ENCODE measurements at regions not wholly inside any gene's neighbourhood (a gene's known extent, or its start where the extent isn't known, plus 50 kb on each side); places are given as distances from the start of the nearest gene placed in this dataset.

DNA sequence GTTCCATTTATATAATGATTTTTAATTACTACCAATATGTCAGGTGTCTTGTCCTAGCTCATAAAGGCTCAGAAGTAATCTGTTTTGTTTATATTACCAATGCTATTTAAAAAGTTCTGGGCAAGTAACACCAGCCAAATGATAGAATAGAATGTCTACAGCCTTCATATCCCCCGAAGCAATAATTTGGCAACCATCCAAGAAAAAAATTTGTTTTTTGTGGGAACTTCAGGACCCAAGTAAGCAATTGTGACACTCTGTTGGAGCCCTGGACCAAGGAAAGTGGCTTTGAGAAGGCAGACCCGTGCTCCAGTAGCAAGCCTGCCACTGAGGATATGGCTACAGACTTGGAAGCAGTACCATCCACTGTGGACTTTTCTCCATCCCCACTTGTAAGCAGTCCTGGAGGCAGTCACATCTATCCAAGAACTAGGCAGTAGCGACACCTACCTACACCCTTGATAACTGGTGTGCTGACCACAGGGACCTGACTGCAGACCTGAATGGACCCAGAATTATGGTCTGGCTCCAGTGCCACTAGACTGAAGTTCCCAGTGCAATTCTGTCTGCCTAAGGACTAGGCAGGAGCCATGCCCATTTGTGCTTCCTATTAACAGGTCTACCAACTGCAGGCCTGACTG is 870.7 kb upstream of the ADGRL2 start:
- no peak for DNase-seq

DNA sequence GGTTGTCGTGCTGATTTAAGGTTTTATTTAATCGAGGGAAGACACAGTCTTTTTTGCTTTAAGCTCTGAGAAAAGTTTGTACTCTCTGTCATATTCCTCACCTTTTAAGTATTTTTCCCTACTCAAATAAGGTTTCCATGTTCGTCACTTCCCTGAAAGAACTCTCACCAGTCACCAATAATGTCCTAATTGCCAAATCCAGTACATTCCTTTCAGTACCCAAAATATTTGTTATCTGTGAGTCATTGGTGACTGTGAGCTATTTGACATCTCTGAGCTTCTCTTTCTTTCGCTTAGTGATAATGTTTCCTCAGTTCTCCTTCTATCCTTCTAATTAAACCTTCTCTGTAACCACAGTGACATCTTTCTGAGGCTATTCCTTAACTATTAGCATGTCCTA is 874.2 kb upstream of the ADGRL2 start:
- no peak for DNase-seq

DNA sequence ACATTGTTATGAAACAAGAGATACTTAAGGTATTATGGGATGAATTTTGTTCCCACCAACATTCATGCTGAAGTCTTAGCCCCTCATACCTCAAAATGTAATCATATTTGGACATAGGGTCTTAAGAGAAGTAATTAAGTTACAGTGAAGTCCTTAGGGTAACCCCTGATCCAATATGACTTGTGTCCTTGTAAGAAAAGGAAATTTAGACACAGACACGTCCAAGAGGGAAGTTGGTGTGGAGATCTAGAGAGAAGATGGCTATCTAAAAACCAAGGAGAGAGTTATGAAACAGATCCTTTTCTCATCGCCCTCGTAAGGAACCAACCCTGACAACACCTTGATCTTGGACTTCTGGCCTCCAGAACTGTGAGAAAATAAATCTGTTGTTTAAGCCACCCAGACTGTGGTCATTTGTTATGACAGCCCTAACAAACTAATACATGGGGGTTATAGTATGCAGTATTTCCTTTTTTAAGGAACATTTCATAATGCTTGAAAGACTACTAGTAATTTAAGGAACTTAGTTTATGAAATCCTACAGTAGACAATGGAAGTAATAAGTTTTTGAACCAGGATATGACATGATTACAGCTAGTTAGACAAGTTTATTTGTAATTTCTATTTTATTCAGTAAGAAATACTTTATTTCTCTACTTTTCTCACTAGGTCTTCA is 875.5 kb upstream of the ADGRL2 start:
- DNase-seq = no peak

DNA sequence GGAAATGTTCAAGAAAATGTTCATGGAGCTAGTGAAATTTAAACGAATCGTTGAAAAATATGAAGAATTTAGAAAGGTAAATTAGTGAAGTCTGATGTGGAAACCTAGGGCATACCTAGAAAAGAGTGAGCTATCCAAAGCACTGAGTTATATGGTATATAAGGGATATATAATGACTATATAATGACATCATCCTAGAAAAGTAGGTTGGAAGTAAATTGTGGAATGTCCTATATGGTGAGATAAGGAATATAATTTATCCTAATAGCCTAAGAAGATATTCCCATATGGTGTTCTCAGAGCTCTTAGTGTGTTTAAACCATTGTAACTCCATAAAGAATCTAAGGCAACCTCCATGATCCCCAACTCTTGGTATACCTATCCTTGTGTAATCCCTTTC is 876.4 kb upstream of the ADGRL2 start:
- no peak for DNase-seq

DNA sequence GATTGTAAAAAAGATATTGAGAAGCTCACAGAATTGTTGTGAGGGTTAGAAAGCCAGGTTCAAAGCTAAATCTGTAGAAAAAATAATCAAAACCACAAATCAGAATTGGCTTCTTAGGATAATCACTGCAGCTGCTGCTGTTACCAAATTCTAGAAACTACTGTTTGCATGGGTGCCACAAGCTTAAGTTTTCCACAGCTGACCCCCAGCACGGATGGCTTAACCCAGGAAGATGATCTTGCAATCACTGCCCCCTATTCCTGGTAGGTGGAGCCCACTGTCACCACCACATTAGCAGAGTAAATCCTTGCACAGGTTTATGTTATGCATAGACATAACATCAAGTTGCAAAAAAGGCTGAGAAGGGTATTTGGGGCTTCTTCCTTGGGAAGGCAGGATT is 877.8 kb upstream of the ADGRL2 start:
- DNase-seq = no peak

DNA sequence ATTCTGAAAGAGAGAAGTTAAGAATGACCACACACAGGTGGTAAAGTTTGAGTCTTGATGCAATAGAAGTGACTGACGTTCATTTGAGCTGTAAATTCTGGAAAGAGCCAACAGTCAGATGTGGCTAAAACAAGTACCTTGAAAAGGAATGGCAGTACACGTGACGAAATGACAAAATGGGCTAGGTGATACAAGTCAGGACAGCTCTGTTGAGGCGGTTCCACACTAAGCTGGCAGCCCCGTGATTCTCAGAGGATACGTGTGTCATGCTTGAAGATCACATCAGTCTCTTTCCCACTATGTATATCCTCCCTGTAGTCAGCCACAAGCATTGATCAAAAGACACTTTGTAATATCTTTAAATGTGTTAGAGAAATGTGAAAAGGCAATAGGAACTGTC is 881.3 kb upstream of the ADGRL2 start:
- no peak for DNase-seq

DNA sequence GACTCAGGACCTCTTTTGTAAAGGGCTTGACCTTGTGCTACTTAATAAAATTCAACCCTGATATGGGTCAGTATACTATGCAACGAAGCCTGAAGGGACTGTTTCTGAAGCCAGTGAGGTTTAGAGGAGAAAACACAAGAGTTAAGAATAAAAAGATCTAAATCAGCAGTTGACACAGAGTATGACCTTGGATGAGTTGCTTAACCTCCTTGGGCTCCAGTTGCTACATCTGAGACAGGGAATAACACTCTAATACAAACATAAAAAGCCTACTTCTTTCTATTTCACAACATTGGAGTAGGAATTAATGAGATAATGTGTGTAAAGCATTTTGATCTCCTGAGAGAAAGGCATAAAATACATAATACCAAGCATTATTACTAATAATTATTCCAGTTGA is 882.4 kb upstream of the ADGRL2 start:
- DNase-seq = no peak

DNA sequence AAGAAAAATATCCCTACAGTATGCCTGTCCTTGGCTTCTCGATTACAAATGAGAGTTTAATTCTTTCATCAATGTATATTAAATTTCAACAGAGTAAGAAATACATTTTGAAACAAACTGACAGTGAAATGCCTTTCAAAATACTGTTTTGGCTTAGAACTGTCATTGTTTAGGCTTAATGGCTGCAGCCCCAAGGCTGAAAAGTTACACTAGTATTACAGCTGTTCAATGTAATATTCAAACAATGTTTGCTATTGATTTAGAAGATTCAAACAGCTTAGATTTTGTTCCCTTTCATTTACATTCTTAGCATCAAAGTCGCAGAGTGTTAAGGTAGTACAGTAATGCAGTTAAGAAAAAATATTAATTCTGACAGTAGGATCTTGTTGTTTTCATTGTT is 882.9 kb upstream of the ADGRL2 start:
- no peak for DNase-seq

DNA sequence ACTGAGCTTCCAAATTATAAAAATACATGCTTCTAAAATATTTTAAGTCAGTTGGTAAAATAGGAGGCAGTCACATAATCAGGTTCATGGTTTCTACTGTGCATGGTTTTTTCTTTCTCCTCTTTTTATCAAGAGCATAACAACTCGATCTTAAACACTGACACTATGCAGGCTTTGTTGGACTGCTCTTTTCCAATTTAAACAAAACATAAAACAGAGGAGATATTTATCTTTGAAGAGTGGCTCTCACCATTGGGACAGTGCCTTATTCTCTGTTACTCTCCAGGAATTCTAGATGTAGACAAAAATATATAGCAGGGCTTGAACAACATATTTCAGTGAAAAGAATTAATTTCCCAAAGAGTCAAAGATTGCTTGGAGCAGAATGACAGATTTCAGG is 883.5 kb upstream of the ADGRL2 start:
- no peak for DNase-seq

DNA sequence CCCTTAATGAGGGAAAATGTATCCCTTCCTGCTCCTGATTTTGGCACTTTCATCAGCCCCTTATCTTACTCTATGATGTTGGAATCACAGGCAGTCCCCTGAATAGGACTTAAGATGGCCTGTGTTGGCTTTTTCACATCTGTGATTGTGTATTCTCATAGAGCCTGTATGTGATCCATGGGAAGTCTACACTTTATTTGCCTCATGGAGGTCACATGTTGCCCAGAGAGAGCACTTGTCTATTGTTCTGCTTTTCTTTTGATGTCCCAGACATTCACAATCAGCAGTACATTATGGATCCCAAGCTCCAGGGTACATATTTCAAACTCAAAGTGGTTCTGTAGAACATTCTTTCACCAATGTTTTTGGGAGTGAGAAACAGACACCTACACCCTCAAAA is 885.2 kb upstream of the ADGRL2 start:
- DNase-seq = no peak

DNA sequence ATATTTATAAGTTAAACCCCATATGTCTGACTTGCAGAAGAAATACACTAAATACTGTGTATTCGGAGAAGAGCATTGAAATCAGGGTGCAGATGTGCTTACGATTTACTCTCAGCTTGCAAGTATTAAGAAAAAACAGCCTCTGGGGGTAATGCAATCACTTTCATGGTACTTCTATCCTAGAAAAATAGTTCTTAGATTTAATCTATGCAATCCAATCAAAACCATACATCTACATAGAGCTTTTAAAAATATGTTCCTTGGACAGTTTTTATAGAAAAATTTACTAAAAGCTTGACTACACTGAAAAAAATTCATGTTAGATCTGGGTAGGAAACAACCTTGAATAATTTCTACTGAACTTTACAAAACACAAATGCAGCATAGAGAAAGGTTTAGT is 890.3 kb upstream of the ADGRL2 start:
- no peak for DNase-seq

DNA sequence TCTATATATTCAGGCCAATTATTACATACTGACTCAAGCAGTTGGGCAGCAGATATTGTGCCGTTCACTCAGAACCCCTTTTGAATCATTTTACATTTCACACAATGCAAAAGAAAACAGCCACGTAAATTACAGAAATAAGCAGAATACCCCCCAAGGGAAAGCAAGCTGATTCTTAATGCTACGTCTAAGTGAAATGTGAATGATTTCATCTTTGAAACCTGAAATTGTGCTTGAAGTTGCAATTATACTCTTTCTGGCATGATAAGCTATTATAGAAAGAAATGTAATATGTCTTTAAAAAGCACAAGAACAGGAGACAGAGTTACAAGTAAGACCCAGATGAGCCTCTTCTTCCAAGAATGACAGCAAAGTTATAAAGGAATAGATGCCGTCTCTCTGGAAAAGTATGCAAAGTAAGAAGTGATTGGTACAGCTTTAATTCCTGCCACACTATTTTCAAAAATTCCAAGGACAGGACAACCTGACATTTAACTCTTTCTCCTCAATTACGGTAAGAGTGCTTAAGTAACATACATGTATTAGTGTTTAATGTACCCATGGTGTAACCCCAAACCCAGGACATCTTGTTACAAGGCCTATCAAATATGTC is 891.5 kb upstream of the ADGRL2 start:
- no peak for DNase-seq

DNA sequence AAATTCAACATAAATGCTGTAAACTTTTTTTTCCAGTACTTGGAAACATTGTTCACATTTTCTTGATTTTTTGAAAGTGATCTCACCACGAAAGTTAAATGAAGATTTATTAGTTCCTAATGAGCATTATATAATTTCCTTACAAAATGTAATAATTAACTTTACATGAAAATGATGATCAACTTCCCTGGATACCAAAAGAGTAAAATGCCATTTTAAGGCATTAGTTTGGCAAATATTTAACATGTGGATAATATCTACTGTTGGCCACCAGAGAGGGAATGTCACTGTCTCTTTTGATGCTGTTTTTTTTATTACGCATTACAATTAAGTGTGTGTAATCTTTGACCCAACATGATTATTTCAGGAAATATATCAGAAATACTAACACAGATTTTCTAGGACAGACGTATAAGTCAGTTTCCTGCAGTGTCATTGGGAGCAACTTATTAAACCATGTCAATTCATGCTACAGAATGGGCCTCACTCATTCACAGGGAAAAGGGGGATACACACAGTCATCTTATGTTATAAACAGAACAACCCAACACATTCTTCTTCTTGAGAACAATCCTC is 903.9 kb upstream of the ADGRL2 start:
- no peak for DNase-seq

DNA sequence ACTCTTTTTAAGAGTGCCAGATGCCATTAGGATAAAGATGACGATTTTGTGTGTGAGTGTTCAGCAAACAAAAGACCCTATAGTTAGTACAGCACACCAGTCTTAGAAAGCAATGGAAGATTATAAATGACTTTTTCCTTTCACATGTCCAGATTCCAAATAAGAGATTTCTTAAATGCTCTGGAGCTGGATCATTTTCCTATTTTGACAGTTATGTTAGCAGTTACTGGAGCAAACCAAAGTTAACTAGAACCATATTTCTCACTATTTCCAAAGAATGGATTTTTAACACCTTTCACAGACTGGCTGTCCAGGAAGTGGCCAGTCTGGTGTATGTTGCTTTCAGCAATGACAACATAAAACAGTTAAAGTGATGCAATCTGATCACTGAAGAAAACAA is 905.8 kb upstream of the ADGRL2 start:
- no peak for DNase-seq

DNA sequence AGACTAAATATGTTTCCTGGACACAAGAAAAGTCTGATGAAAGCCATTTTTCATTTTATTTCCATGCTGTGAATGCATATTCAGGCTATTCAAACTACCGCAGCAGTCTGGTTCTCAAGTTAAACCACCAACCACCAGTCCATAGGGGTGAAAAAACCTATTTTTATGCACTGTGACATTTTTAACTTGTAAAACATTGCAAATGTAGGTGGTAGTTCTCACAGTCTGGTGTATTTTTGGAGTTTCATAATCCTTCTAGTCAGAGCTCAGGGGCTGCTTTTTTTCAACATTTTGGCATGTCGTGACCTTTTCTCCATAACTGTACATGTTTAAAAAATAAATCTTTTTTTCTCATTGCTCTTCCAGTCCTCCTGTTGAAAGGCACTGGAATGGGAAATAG is 907.6 kb upstream of the ADGRL2 start:
- DNase-seq = no peak

DNA sequence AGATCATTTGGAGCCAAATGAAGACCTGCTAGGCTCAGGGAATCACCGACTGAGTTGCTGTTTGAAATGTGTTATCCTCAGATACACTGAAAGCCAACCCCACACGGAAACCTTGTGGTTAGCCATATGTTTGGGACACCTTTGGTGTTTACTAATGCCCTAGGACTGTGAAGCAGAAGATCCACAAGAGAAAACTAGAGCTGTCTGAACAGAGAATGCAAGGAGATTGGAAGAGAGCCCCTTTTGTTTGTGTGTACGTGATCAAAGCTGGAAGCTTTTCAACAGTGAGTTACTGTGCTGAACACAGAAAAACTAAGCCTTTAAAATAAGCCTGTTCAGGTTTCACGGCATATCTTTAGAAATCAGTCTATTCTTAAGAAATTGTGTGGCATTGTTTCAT is 908.2 kb upstream of the ADGRL2 start:
- no peak for DNase-seq

DNA sequence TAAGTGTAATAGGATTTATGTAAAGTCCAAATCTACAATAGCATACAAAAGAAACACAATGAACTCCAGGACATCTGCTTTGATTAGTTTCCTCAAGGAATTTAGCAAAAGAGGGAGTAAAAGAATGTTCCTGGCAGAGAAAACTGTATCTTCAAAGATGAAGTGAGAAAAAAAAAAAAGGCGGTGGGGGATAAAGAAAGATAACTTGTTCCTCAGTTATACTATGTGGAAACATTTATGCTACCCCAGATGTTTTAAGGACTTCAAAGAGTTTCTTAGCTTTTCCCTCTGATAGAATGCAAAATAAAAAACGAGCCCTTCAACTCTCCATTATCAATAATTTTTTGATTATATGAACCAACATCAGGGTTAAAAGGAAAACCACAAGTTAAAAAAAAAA is 908.9 kb upstream of the ADGRL2 start:
- no peak for DNase-seq

DNA sequence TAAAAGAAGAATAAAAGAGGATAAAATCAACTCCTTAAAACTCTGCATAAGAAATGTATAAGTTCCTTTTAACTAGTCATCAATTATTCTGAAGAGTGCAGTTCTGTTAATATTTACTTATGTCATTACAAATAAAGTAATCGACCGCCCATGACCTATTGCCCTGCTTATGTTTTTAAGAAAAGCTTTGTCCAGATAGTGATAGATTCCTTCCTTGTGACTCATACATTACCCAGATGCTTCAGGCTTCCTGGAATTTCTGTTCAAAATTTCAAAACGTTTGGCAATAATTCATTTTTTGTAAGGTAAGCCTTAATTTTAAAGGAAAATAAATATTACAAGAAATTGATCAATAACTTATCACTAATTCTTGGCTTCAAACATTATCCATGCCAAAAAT is 918.2 kb upstream of the ADGRL2 start:
- DNase-seq = no peak

DNA sequence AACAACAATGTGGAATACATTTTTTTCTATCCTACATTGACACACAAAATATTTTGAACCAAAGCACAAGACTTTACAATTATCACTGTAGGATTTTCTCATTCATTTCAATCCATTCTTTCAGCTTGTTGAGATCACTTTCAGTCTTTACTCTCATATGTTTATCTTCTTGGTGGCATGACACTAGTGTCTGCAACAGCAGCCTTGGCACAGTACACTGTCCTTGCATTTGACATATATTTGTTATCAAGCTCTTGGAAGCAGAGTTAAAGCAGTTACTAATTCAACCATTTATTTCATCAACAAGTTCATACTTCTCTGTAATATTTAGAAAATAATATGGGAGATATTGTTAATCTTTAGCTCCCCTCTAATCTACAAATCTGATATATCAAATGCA is 922.4 kb upstream of the ADGRL2 start:
- DNase-seq = no peak

DNA sequence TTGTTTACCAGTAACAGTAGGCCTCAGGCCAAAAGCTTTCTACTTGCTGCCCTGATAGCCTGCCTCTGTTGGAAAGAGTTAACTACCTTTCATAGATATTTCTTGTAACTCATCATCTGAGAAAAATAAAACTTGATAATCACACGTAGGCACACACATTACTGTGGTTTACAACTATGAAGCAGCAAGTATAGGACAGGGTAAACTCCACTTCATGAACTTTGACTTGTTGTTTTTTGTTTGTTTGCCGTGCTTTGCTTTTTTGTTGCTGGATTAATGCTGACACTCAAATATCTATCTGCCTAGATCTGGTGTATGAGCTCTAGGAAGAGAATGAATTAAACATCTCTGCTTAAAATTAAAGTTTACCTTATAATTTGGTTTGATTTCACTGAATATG is 924.7 kb upstream of the ADGRL2 start:
- DNase-seq = no peak

DNA sequence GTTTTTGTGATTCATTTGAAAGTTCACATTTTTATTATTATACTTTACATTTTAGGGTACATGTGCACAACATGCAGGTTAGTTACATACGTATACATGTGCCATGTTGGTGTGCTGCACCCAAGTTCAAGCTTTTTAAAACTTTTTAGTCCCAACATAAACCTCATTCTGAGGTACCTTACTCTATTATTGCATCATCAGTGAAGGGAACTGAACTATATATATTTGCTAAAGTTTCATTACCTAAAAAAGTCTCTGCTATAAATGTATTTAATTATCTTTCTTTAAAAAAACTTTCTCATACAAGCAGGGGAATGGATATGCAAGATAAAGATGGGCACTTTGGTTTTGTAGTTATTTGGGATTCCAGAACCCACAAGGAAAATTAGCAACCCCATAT is 931.4 kb upstream of the ADGRL2 start:
- DNase-seq = no peak

DNA sequence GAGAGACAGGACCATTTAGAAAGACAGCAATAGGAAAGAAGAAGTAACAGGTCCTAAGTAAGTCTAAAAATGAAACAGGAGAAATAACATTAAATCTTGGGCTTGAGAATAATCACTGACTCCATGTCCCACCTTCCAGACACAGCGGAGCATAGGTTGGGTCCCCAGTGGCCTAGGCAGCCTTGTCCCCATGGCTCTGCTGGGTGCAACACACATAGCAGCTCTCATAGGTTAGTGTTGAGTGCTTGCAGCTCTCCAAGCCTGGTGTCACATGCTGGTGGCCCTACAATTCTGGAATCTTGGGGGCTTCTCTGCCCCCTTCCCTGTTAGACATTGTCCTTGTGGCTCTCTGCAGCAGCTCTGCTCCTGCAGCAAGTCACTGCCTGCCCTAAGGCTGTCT is 952.8 kb upstream of the ADGRL2 start:
- no peak for DNase-seq

DNA sequence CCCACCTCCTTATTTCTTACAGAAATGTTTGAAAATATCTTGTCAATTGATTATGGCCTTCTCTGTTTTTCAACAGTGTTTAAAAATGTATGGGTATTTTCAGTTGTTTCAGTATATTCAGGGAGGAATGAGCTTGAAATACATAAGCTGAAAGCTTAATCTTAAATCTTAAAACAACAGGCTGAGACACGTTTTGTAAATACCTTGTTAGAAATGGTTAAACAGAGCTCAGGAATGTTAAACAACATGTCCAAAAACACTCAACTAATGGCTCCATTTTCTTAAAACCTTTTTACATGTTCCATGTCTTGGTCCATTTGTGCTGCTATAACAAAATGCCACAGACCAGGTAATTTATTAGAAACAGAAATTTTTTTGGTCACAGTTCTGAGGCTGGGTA is 953.8 kb upstream of the ADGRL2 start:
- no peak for DNase-seq

DNA sequence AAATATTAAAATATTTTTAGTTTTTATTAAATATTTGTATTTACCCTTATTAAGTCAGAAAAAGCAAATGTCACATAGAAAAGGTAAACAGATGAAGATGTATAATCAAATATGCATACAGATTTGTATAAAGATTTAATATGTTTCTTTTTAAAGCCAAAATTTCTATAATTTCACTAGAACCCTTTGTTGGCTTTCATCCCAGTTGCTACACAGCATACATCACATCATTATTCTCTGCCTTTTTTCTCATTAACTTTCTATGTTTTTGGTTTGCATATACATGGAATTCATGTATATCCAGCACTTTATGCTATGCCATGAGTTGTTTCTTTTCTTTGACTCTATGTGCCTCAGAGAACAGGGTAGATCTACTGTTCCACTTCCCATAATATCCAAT is 957.9 kb upstream of the ADGRL2 start:
- DNase-seq = no peak

DNA sequence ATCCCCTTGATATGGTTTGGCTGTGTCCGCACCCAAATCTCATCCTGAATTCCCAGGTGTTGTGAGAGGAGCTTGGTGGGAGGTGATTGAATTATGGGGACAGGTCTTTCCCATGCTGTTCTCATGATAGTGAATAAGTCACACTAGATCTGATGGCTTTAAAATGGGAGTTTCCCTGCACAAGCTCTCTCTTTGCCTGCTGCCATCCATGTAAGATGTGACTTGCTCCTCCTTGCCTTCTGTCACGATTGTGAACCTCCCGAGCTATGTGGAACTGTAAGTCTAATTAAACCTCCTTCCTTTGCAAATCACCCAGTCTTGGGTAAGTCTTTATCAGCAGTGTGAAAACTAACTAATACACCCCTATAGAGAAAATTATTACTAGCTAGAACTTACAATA is 959.5 kb upstream of the ADGRL2 start:
- DNase-seq = no peak

All from NCI-H510A (cell line).